Ectodermal cell (in vitro differentiated cells): ENCODE measurements at regions not wholly inside any gene's neighbourhood (a gene's known extent, or its start where the extent isn't known, plus 50 kb on each side); places are given as distances from the start of the nearest gene placed in this dataset.

Experiments
- H3K27ac ChIP-seq: 2 replicates; pipeline ENCODE4 v1.7.0; 2013; ENCODE audit warnings: mild to moderate bottlenecking, low read depth, low read length; ENCODE audit not compliant: insufficient read depth, poor library complexity, severe bottlenecking
- H3K27me3 ChIP-seq: 2 replicates; pipeline ENCODE4 v1.7.0; 2013; ENCODE audit warnings: mild to moderate bottlenecking, low read length; ENCODE audit not compliant: insufficient read depth, control insufficient read depth, poor library complexity, severe bottlenecking
- H3K36me3 ChIP-seq: one replicate; pipeline ENCODE4 v1.7.0; 2013; ENCODE audit warnings: low read length; ENCODE audit not compliant: control insufficient read depth, insufficient read depth
- H3K4me1 ChIP-seq: one replicate; pipeline ENCODE4 v1.7.0; 2013; ENCODE audit warnings: low read length; ENCODE audit not compliant: control insufficient read depth, insufficient read depth
- H3K4me3 ChIP-seq: 2 replicates; pipeline ENCODE4 v1.7.0; 2013; ENCODE audit warnings: low read depth, low read length, control low read depth; ENCODE audit not compliant: insufficient read depth
- H3K9me3 ChIP-seq: 2 replicates; pipeline ENCODE4 v1.7.0; 2013; ENCODE audit warnings: mild to moderate bottlenecking, low read length, moderate library complexity; ENCODE audit not compliant: control insufficient read depth
- WGBS, 2 experiments: methylation state at CpG; one replicate each; pipeline ENCODE4 v1.1.7; 2013; ENCODE audit warnings: missing lambda C conversion rate in 2 of 2; 5-methylcytosine and 5-hydroxymethylcytosine counted together

- H3K27me3 ChIP-seq, result no peaks in the 10 kb centered on the region
- H3K27ac ChIP-seq, result no peak overlapping the region
- no peaks in the 10 kb centered on the region for H3K4me1 ChIP-seq
- no peaks in the 10 kb centered on the region for H3K9me3 ChIP-seq
- H3K4me3 ChIP-seq, result no peak overlapping the region
- no peaks in the 10 kb centered on the region for H3K36me3 ChIP-seq
- WGBS, 2 experiments, result 92 to 100% methylated on average over 1 to 2 of the region's 2 CpGs
Measured at GRCh38 chrX:10904220-10904619, 206.9 kb upstream of the HCCS start.

- Histone ChIP-seq H3K4me3 (no peak overlapping the region), H3K27me3 (no peaks in the 10 kb centered on the region), H3K27ac (no peak overlapping the region), H3K36me3 (no peaks in the 10 kb centered on the region), H3K9me3 (no peaks in the 10 kb centered on the region), H3K4me1 (no peaks in the 10 kb centered on the region)
- 87 to 100% methylated on average over 1 of the region's 1 CpG for WGBS, 2 experiments
Measured at GRCh38 chrX:10906866-10907265, 204.3 kb upstream of the HCCS start.

GRCh38 chrX:10922159-10922558, 189.0 kb upstream of the HCCS start:
- H3K9me3 ChIP-seq, result no peaks in the 10 kb centered on the region
- H3K4me3 ChIP-seq, result no peak overlapping the region
- no peaks in the 10 kb centered on the region for H3K4me1 ChIP-seq
- H3K36me3 ChIP-seq, result no peaks in the 10 kb centered on the region
- H3K27me3 ChIP-seq, result no peaks in the 10 kb centered on the region
- H3K27ac ChIP-seq, result no peak overlapping the region

- Histone ChIP-seq H3K4me3 (no peak overlapping the region), H3K27ac (no peak overlapping the region), H3K27me3 (no peaks in the 10 kb centered on the region), H3K9me3 (no peaks in the 10 kb centered on the region), H3K4me1 (no peaks in the 10 kb centered on the region), H3K36me3 (no peaks in the 10 kb centered on the region)
- WGBS, 2 experiments, result 100% methylated on average over 1 of the region's 1 CpG; no CpG with 5 or more reads in 1 of the 2 experiments
Measured at GRCh38 chrX:10922835-10923234, 188.3 kb upstream of the HCCS start.

GRCh38 chrX:10923466-10923865, 187.7 kb upstream of the HCCS start:
- Histone ChIP-seq H3K27me3 (no peaks in the 10 kb centered on the region), H3K4me1 (no peaks in the 10 kb centered on the region), H3K36me3 (no peaks in the 10 kb centered on the region), H3K27ac (no peak overlapping the region), H3K4me3 (no peak overlapping the region), H3K9me3 (no peaks in the 10 kb centered on the region)
- WGBS, 2 experiments, result 87% methylated on average over 3 of the region's 3 CpGs; no CpG with 5 or more reads in 1 of the 2 experiments

- Histone ChIP-seq H3K36me3 (no peaks in the 10 kb centered on the region), H3K4me1 (no peaks in the 10 kb centered on the region), H3K4me3 (no peak overlapping the region), H3K27me3 (no peaks in the 10 kb centered on the region), H3K27ac (no peak overlapping the region), H3K9me3 (no peaks in the 10 kb centered on the region)
- 100% methylated on average over 1 of the region's 1 CpG; no CpG with 5 or more reads in 1 of the 2 experiments for WGBS, 2 experiments
Measured at GRCh38 chrX:10926404-10926803, 184.7 kb upstream of the HCCS start.

GRCh38 chrX:10926891-10927290, 184.2 kb upstream of the HCCS start:
- Histone ChIP-seq H3K27ac (no peak overlapping the region), H3K36me3 (no peaks in the 10 kb centered on the region), H3K4me1 (no peaks in the 10 kb centered on the region), H3K9me3 (no peaks in the 10 kb centered on the region), H3K27me3 (no peaks in the 10 kb centered on the region), H3K4me3 (no peak overlapping the region)
- 83 to 100% methylated on average over 1 of the region's 1 CpG for WGBS, 2 experiments

- Histone ChIP-seq H3K4me1 (no peaks in the 10 kb centered on the region), H3K4me3 (no peak overlapping the region), H3K27ac (no peak overlapping the region), H3K36me3 (no peaks in the 10 kb centered on the region), H3K9me3 (no peaks in the 10 kb centered on the region), H3K27me3 (no peaks in the 10 kb centered on the region)
- 88 to 100% methylated on average over 1 to 4 of the region's 4 CpGs for WGBS, 2 experiments
Measured at GRCh38 chrX:10929747-10930146, 181.4 kb upstream of the HCCS start.

- Histone ChIP-seq H3K36me3 (no peaks in the 10 kb centered on the region), H3K27ac (no peak overlapping the region), H3K27me3 (no peaks in the 10 kb centered on the region), H3K9me3 (no peaks in the 10 kb centered on the region), H3K4me1 (no peaks in the 10 kb centered on the region), H3K4me3 (no peak overlapping the region)
- WGBS, 2 experiments, result 100% methylated on average over 1 of the region's 1 CpG; no CpG with 5 or more reads in 1 of the 2 experiments
Measured at GRCh38 chrX:10930151-10930550, 181.0 kb upstream of the HCCS start.

GRCh38 chrX:10931976-10932375, 179.2 kb upstream of the HCCS start:
- H3K9me3 ChIP-seq, result no peaks in the 10 kb centered on the region
- 92 to 94% methylated on average over 5 to 6 of the region's 6 CpGs for WGBS, 2 experiments
- H3K4me3 ChIP-seq, result no peak overlapping the region
- H3K36me3 ChIP-seq, result no peaks in the 10 kb centered on the region
- H3K4me1 ChIP-seq, result no peaks in the 10 kb centered on the region
- no peaks in the 10 kb centered on the region for H3K27me3 ChIP-seq
- H3K27ac ChIP-seq, result no peak overlapping the region

GRCh38 chrX:10932842-10933440, 178.2 kb upstream of the HCCS start:
- Histone ChIP-seq H3K36me3 (no peaks in the 10 kb centered on the region), H3K4me1 (no peaks in the 10 kb centered on the region), H3K27me3 (no peaks in the 10 kb centered on the region), H3K9me3 (no peaks in the 10 kb centered on the region), H3K27ac (no peak overlapping the region), H3K4me3 (no peak overlapping the region)
- 89 to 94% methylated on average over 1 to 2 of the region's 2 CpGs for WGBS, 2 experiments
